22Rv1 (cell line): ENCODE measurements at regions not wholly inside any gene's neighbourhood (a gene's known extent, or its start where the extent isn't known, plus 50 kb on each side); places are given as distances from the start of the nearest gene placed in this dataset.

Experiments
- CTCF ChIP-seq: fragments of 450-650 bp; IDR thresholded peaks from 2 replicates; pipeline ENCODE4 v1.5.1; 2017; ENCODE audit warnings: mild to moderate bottlenecking
- ZFX ChIP-seq: fragments of 450-650 bp; IDR thresholded peaks from 2 replicates; pipeline ENCODE4 v1.6.1; 2017; ENCODE audit warnings: antibody characterized with exemption, borderline replicate concordance

- TF ChIP-seq CTCF = no peak
- no peak for TF ChIP-seq ZFX
Observed at GRCh38 chr11:122205036-122205435, 89.0 kb upstream of the BLID start.
